Lung (tissue), 11 donors: ENCODE measurements at regions not wholly inside any gene's neighbourhood (a gene's known extent, or its start where the extent isn't known, plus 50 kb on each side); places are given as distances from the start of the nearest gene placed in this dataset.

Experiments
- ATAC-seq: fragments of 200-7000 bp; cut with Tn5 transposase; one replicate; pipeline ENCODE4 v1.9.1; 2020; ENCODE audit warnings: moderate number of reproducible peaks; ENCODE audit not compliant: insufficient read depth, low FRiP score
- DNase-seq, 3 donors: peaks; one replicate each; pipeline ENCODE4 v3.0.0-alpha.2; 2013 to 2017
- H3K27ac ChIP-seq, 2 donors: one replicate each; pipeline ENCODE4 v1.5.1; 2013; ENCODE audit warnings: mild to moderate bottlenecking in 2 of 2, moderate library complexity in 2 of 2, control low read depth in 1 of 2, inconsistent platforms in 1 of 2, low read depth in 1 of 2, low read length in 1 of 2
- H3K27me3 ChIP-seq, 3 donors: one replicate each; pipeline ENCODE4 v1.5.1; 2013; ENCODE audit warnings: low read length in 2 of 3; ENCODE audit not compliant: control insufficient read depth in 3 of 3, insufficient read depth in 3 of 3
- H3K36me3 ChIP-seq, 4 donors: one replicate each; pipeline ENCODE4 v1.5.1; 2013; ENCODE audit warnings: low read length in 4 of 4, mild to moderate bottlenecking in 1 of 4, moderate library complexity in 1 of 4; ENCODE audit not compliant: control insufficient read depth in 4 of 4, insufficient read depth in 4 of 4
- H3K4me1 ChIP-seq, 5 donors: one replicate each; pipeline ENCODE4 v1.5.1; 2013; ENCODE audit warnings: low read length in 5 of 5, mild to moderate bottlenecking in 2 of 5, moderate library complexity in 1 of 5; ENCODE audit not compliant: control insufficient read depth in 5 of 5, insufficient read depth in 5 of 5
- H3K4me3 ChIP-seq: one replicate; pipeline ENCODE4 v1.5.1; 2013; ENCODE audit warnings: mild to moderate bottlenecking, control low read depth, moderate library complexity
- H3K9ac ChIP-seq, 2 donors: one replicate each; pipeline ENCODE4 v1.5.1; 2013; ENCODE audit warnings: low read length in 2 of 2, control low read depth in 1 of 2; ENCODE audit not compliant: insufficient read depth in 1 of 2
- H3K9me3 ChIP-seq, 4 donors: one replicate each; pipeline ENCODE4 v1.5.1; 2013; ENCODE audit warnings: low read length in 3 of 4, mild to moderate bottlenecking in 1 of 4, moderate library complexity in 1 of 4; ENCODE audit not compliant: control insufficient read depth in 4 of 4, insufficient read depth in 3 of 4
- CTCF ChIP-seq: IDR thresholded peaks from 2 replicates; pipeline ENCODE4 v1.5.1; 2012; ENCODE audit warnings: mild to moderate bottlenecking; ENCODE audit errors: control extremely low read depth, extremely low read depth
- WGBS, 2 donors: extraction: QIAGEN DNeasy Blood & Tissue Kit; methylation state at CpG; one replicate each; pipeline ENCODE4 v1.1.7; 2013; 5-methylcytosine and 5-hydroxymethylcytosine counted together
- donor health status: control.
- donor health status: control.
- donor health status: Bipolar disorder and iron deficiency.
- donor health status: healthy.
- donor health status: DM: yes; HTN: yes; CAD: no.

DNA sequence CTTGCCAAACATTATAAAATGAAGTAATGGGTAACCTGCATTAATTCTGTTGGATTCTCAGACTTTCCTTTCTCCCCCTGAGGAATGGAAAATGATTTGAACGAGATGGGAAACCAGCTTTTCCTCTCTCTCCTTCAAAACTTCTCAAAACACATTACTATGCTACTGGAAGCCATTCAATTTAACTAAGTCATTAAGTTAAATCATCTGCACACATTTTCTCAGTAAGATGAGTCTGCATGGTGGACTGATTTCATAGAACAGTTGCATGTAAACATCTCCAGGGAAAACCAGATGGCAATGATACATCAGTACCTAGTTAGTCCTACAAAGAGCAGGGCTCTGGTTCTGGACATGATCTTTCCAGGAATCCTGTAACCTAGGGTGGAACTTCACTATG lies 59.9 kb downstream of the BMP4 start:
- no peak overlapping the region for H3K27ac ChIP-seq
- H3K27me3 ChIP-seq, result no peaks in the 10 kb centered on the region
- DNase-seq (peak in 2 of 3 donors; percentile 61 to 79), ATAC-seq (no peak)
- H3K9ac ChIP-seq, result no peak overlapping the region
- 48 to 81% methylated on average over 1 of the region's 1 CpG for WGBS, 2 donors
- H3K36me3 ChIP-seq, result no peaks in the 10 kb centered on the region
- no peaks in the 10 kb centered on the region for H3K9me3 ChIP-seq
- H3K4me3 ChIP-seq, result no peak overlapping the region
- peaks cover 0 to 42% (median 16%) of the 10 kb centered on the region in 5 donors for H3K4me1 ChIP-seq
- no peak for TF ChIP-seq CTCF

DNA sequence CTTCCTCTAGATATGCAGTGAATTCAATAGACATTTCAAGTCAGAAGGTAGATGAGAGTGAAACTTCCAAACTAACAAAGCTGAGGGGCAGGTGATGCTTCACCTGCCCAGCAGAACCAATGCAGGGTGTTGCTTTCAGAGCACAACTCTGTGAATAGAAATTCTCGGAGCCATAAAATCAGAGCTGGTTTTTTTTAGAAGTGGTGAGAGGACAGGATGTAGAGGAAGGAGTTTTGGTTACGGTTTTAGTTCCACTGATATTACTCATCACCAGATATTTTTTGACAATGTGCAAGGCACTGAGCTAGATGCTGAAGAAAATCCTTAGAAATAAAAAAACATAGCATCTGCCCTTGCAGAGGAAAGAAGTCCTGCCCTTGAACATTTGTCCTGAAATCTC lies 62.2 kb downstream of the BMP4 start:
- 26 to 33% methylated on average over 2 of the region's 2 CpGs for WGBS, 2 donors
- Histone ChIP-seq H3K4me1 (peaks cover 0 to 39% (median 4%) of the 10 kb centered on the region in 5 donors), H3K27ac (no peak overlapping the region), H3K9me3 (no peaks in the 10 kb centered on the region), H3K4me3 (no peak overlapping the region), H3K27me3 (no peaks in the 10 kb centered on the region), H3K36me3 (no peaks in the 10 kb centered on the region), H3K9ac (no peak overlapping the region)
- no peak for TF ChIP-seq CTCF
- DNase-seq (no peak), ATAC-seq (no peak)

GRCh38 chr14:53893374-53893773 lies 63.3 kb downstream of the BMP4 start:
- Histone ChIP-seq H3K27ac (no peak overlapping the region), H3K4me3 (no peak overlapping the region), H3K9me3 (no peaks in the 10 kb centered on the region), H3K36me3 (no peaks in the 10 kb centered on the region), H3K4me1 (peaks cover 0 to 34% (median under 1%) of the 10 kb centered on the region in 5 donors), H3K9ac (no peak overlapping the region), H3K27me3 (no peaks in the 10 kb centered on the region)
- DNase-seq (no peak), ATAC-seq (no peak)
- no peak for TF ChIP-seq CTCF
- 86 to 93% methylated on average over 2 of the region's 2 CpGs for WGBS, 2 donors

- ATAC-seq (no peak), DNase-seq (no peak)
- Histone ChIP-seq H3K27ac (peak overlapping the region in 1 of 2 donors; percentile 45), H3K4me1 (peaks cover 0 to 26% (median 2%) of the 10 kb centered on the region in 5 donors), H3K4me3 (no peak overlapping the region), H3K9me3 (no peaks in the 10 kb centered on the region), H3K27me3 (no peaks in the 10 kb centered on the region), H3K36me3 (no peaks in the 10 kb centered on the region), H3K9ac (no peak overlapping the region)
- WGBS, 2 donors, result 24 to 38% methylated on average over 3 of the region's 3 CpGs
- no peak for TF ChIP-seq CTCF
Observed at GRCh38 chr14:53890611-53891101, 66.0 kb downstream of the BMP4 start.
